ENCODE measurements at regions not wholly inside any gene's neighbourhood (a gene's known extent, or its start where the extent isn't known, plus 50 kb on each side); places are given as distances from the start of the nearest gene placed in this dataset.
"Not testable (repeated sequence)": the region's sequence is repeated elsewhere in the genome, so short reads cannot be mapped to it uniquely, and the experiment has no call there.

- ChIA-PET CTCF (interaction anchor here (1.0 kb wide), 1 partner anchor 18 kb away, joined by 3 read pairs; no protein-coding TSS in a partner anchor), POLR2A (no interaction called here)
- peaks cover 10% of the 10 kb centered on the region for H3K27me3 Mint-ChIP-seq (ENCODE audit: insufficient read depth, unreplicated experiment)
- H3K27ac Mint-ChIP-seq (ENCODE audit: low read depth, unreplicated experiment) = no peak overlapping the region
- BruUV-seq (replicated peaks) = no TSS peak
- no peaks in the 10 kb centered on the region for H3K4me1 Mint-ChIP-seq (ENCODE audit: insufficient read depth, unreplicated experiment)
- intact Hi-C loops (cut with micrococcal nuclease) = no loop called here
- no peak for TF ChIP-seq CTCF (IDR thresholded peaks at IDR 0.05; ENCODE audit: unreplicated experiment)
- H3K4me3 Mint-ChIP-seq (ENCODE audit: unreplicated experiment) = no peak overlapping the region
- H3K36me3 Mint-ChIP-seq (ENCODE audit: insufficient read depth, unreplicated experiment) = peaks cover 4% of the 10 kb centered on the region
- DNase-seq (ENCODE audit: unreplicated experiment) = no peak
- H3K9me3 Mint-ChIP-seq (ENCODE audit: unreplicated experiment) = peaks cover 13% of the 10 kb centered on the region
Observed at GRCh38 chr9:135360617-135361016, 119.0 kb upstream of the PPP1R26 start.

GRCh38 chr9:135361668-135362067 is 117.9 kb upstream of the PPP1R26 start:
- H3K4me3 Mint-ChIP-seq (ENCODE audit: unreplicated experiment); H3K27ac Mint-ChIP-seq (ENCODE audit: low read depth, unreplicated experiment); BruUV-seq (replicated peaks); POLR2A ChIA-PET; CTCF ChIA-PET; DNase-seq (ENCODE audit: unreplicated experiment); intact Hi-C loops (cut with micrococcal nuclease); H3K4me1 Mint-ChIP-seq (ENCODE audit: insufficient read depth, unreplicated experiment); H3K36me3 Mint-ChIP-seq (ENCODE audit: insufficient read depth, unreplicated experiment): not testable (repeated sequence)
- Mint-ChIP-seq H3K9me3 (ENCODE audit: unreplicated experiment) (peaks cover 13% of the 10 kb centered on the region), H3K27me3 (ENCODE audit: insufficient read depth, unreplicated experiment) (peaks cover 10% of the 10 kb centered on the region)

GRCh38 chr9:135363596-135363995 is 116.0 kb upstream of the PPP1R26 start:
- ChIA-PET CTCF (no interaction called here), POLR2A (interaction anchor here (0.7 kb wide), 1 partner anchor 629 kb away, joined by 4 read pairs; no protein-coding TSS in a partner anchor)
- H3K36me3 Mint-ChIP-seq (ENCODE audit: insufficient read depth, unreplicated experiment) = no peaks in the 10 kb centered on the region
- H3K27me3 Mint-ChIP-seq (ENCODE audit: insufficient read depth, unreplicated experiment) = peaks cover 10% of the 10 kb centered on the region
- DNase-seq (ENCODE audit: unreplicated experiment) = no peak
- H3K4me1 Mint-ChIP-seq (ENCODE audit: insufficient read depth, unreplicated experiment) = no peaks in the 10 kb centered on the region
- intact Hi-C loops (cut with micrococcal nuclease) = no loop called here
- H3K27ac Mint-ChIP-seq (ENCODE audit: low read depth, unreplicated experiment) = no peak overlapping the region
- BruUV-seq (replicated peaks) = no TSS peak
- TF ChIP-seq CTCF (IDR thresholded peaks at IDR 0.05; ENCODE audit: unreplicated experiment) = no peak
- no peak overlapping the region for H3K4me3 Mint-ChIP-seq (ENCODE audit: unreplicated experiment)
- H3K9me3 Mint-ChIP-seq (ENCODE audit: unreplicated experiment) = peaks cover 13% of the 10 kb centered on the region

- TF ChIP-seq CTCF (IDR thresholded peaks at IDR 0.05; ENCODE audit: unreplicated experiment) = no peak
- H3K36me3 Mint-ChIP-seq (ENCODE audit: insufficient read depth, unreplicated experiment) = no peaks in the 10 kb centered on the region
- H3K27ac Mint-ChIP-seq (ENCODE audit: low read depth, unreplicated experiment) = no peak overlapping the region
- H3K9me3 Mint-ChIP-seq (ENCODE audit: unreplicated experiment) = peaks cover 13% of the 10 kb centered on the region
- intact Hi-C loops (cut with micrococcal nuclease) = no loop called here
- no peak overlapping the region for H3K4me3 Mint-ChIP-seq (ENCODE audit: unreplicated experiment)
- H3K4me1 Mint-ChIP-seq (ENCODE audit: insufficient read depth, unreplicated experiment) = no peaks in the 10 kb centered on the region
- BruUV-seq (replicated peaks) = no TSS peak
- CTCF ChIA-PET = no interaction called here
- peaks cover 10% of the 10 kb centered on the region for H3K27me3 Mint-ChIP-seq (ENCODE audit: insufficient read depth, unreplicated experiment)
- POLR2A ChIA-PET = no interaction called here
- no peak for DNase-seq (ENCODE audit: unreplicated experiment)
Observed at GRCh38 chr9:135365013-135365768, 114.4 kb upstream of the PPP1R26 start.

Data from MCF 10A (cell line).